CD4-positive, alpha-beta memory T cell (primary cell): ENCODE measurements at regions not wholly inside any gene's neighbourhood (a gene's known extent, or its start where the extent isn't known, plus 50 kb on each side); places are given as distances from the start of the nearest gene placed in this dataset.

Experiments
- CTCF ChIA-PET: fragments of 350-600 bp; sonication (Branson Sonifier 250); formaldehyde crosslinking; loops from one replicate; lab custom pipeline; 2021; ENCODE audit warnings: inconsistent platforms; ENCODE audit not compliant: partially characterized antibody; lab: Charles Lee
- POLR2A ChIA-PET: fragments of 350-600 bp; sonication (Branson Sonifier 250); formaldehyde crosslinking; loops from one replicate; lab custom pipeline; 2021; ENCODE audit not compliant: partially characterized antibody; lab: Charles Lee
- DNase-seq, 5 donors: peaks; one replicate each; pipeline versions ENCODE4 v3.0.0 to v3.0.0-alpha.2; 2020 to 2022; ENCODE audit warnings: mixed read lengths in 1 of 5
- H3K27ac ChIP-seq: one replicate; pipeline ENCODE4 v1.7.0; 2013; ENCODE audit warnings: low read depth, low read length
- H3K27me3 ChIP-seq: 2 replicates; pipeline ENCODE4 v1.7.0; 2013; ENCODE audit warnings: mild to moderate bottlenecking, low read length, moderate library complexity; ENCODE audit not compliant: insufficient read depth
- H3K36me3 ChIP-seq: 2 replicates; pipeline ENCODE4 v1.7.0; 2013; ENCODE audit warnings: mild to moderate bottlenecking, low read length, moderate library complexity; ENCODE audit not compliant: insufficient read depth
- H3K4me1 ChIP-seq: 2 replicates; pipeline ENCODE4 v1.7.0; 2013; ENCODE audit warnings: mild to moderate bottlenecking, low read length, moderate library complexity; ENCODE audit not compliant: insufficient read depth
- H3K4me3 ChIP-seq, 2 donors: one replicate each; pipeline ENCODE4 v1.7.0; 2013; ENCODE audit warnings: low read length in 2 of 2, mild to moderate bottlenecking in 1 of 2
- H3K9me3 ChIP-seq, 2 donors: one replicate each; pipeline ENCODE4 v1.7.0; 2013; ENCODE audit warnings: low read length in 2 of 2, control low read depth in 1 of 2; ENCODE audit not compliant: control insufficient read depth in 1 of 2
- H3K27ac Mint-ChIP-seq, 7 donors: one replicate each; pipeline ENCODE4 v1.8.0; 2020 to 2021; ENCODE audit warnings: mixed read lengths in 7 of 7, mild to moderate bottlenecking in 6 of 7, inconsistent platforms in 3 of 7, moderate library complexity in 3 of 7
- H3K27me3 Mint-ChIP-seq, 2 donors: one replicate each; pipeline ENCODE4 v1.8.0; 2020 to 2021; ENCODE audit warnings: mixed read lengths in 2 of 2
- H3K36me3 Mint-ChIP-seq, 2 donors: one replicate each; pipeline ENCODE4 v1.8.0; 2020 to 2021; ENCODE audit warnings: mixed read lengths in 2 of 2, inconsistent platforms in 1 of 2, mild to moderate bottlenecking in 1 of 2
- H3K4me1 Mint-ChIP-seq, 4 donors: one replicate each; pipeline ENCODE4 v1.8.0; 2020 to 2021; ENCODE audit warnings: mixed read lengths in 4 of 4, mild to moderate bottlenecking in 1 of 4
- H3K4me3 Mint-ChIP-seq, 8 donors: one replicate each; pipeline ENCODE4 v1.8.0; 2020 to 2021; ENCODE audit warnings: mixed read lengths in 8 of 8, mild to moderate bottlenecking in 7 of 8, moderate library complexity in 6 of 8, inconsistent platforms in 3 of 8
- H3K9me3 Mint-ChIP-seq, 8 donors: one replicate each; pipeline ENCODE4 v1.8.0; 2020 to 2021; ENCODE audit warnings: mixed read lengths in 8 of 8, mild to moderate bottlenecking in 5 of 8, inconsistent platforms in 3 of 8, moderate library complexity in 1 of 8
- intact Hi-C: fragments of 100-400 bp; cut with micrococcal nuclease; formaldehyde crosslinking; loops from one replicate; pipeline ENCODE4 v1.15.1; 2023

- peaks cover 9 to 17% of the 10 kb centered on the region in 2 donors for H3K27me3 Mint-ChIP-seq
- Histone ChIP-seq H3K27me3 (no peaks in the 10 kb centered on the region), H3K4me1 (no peaks in the 10 kb centered on the region), H3K9me3 (no peaks in the 10 kb centered on the region), H3K27ac (no peak overlapping the region), H3K4me3 (no peak overlapping the region), H3K36me3 (no peaks in the 10 kb centered on the region)
- H3K9me3 Mint-ChIP-seq = peaks cover 0 to 6% (median 1%) of the 10 kb centered on the region in 8 donors
- intact Hi-C loops = no loop called here
- POLR2A ChIA-PET = no interaction called here
- CTCF ChIA-PET = no interaction called here
- H3K36me3 Mint-ChIP-seq = no peaks in the 10 kb centered on the region
- H3K4me3 Mint-ChIP-seq = no peak overlapping the region
- DNase-seq = no peak
- no peaks in the 10 kb centered on the region for H3K4me1 Mint-ChIP-seq
- H3K27ac Mint-ChIP-seq = no peak overlapping the region
These were observed 165.8 kb upstream of the EEF1E1 start for GRCh38 chr6:8268156-8268555.

- Histone ChIP-seq H3K9me3 (no peaks in the 10 kb centered on the region), H3K4me3 (no peak overlapping the region), H3K4me1 (no peaks in the 10 kb centered on the region), H3K27ac (no peak overlapping the region), H3K36me3 (no peaks in the 10 kb centered on the region), H3K27me3 (no peaks in the 10 kb centered on the region)
- Mint-ChIP-seq H3K9me3 (peaks cover 0 to 2% (median 0%) of the 10 kb centered on the region in 8 donors), H3K4me1 (no peaks in the 10 kb centered on the region), H3K4me3 (no peak overlapping the region), H3K27me3 (peaks cover 1 to 6% of the 10 kb centered on the region in 2 donors), H3K27ac (no peak overlapping the region), H3K36me3 (no peaks in the 10 kb centered on the region)
- no peak for DNase-seq
- intact Hi-C loops = no loop called here
- ChIA-PET CTCF (no interaction called here), POLR2A (no interaction called here)
These were observed 158.3 kb upstream of the EEF1E1 start for GRCh38 chr6:8260610-8261009.

- Mint-ChIP-seq H3K4me1 (no peaks in the 10 kb centered on the region), H3K27me3 (peaks cover 1 to 12% of the 10 kb centered on the region in 2 donors), H3K9me3 (peaks cover 0 to 4% (median 0%) of the 10 kb centered on the region in 8 donors), H3K4me3 (no peak overlapping the region), H3K27ac (no peak overlapping the region), H3K36me3 (no peaks in the 10 kb centered on the region)
- intact Hi-C loops = no loop called here
- Histone ChIP-seq H3K36me3 (no peaks in the 10 kb centered on the region), H3K9me3 (no peaks in the 10 kb centered on the region), H3K4me3 (no peak overlapping the region), H3K27ac (no peak overlapping the region), H3K4me1 (no peaks in the 10 kb centered on the region), H3K27me3 (no peaks in the 10 kb centered on the region)
- CTCF ChIA-PET = no interaction called here
- POLR2A ChIA-PET = no interaction called here
- DNase-seq = no peak
These were observed 144.1 kb upstream of the EEF1E1 start for GRCh38 chr6:8246403-8246802.

- no peak overlapping the region for H3K27ac ChIP-seq
- no peak for DNase-seq
- Mint-ChIP-seq H3K36me3 (no peaks in the 10 kb centered on the region), H3K27me3 (peaks cover 1 to 8% of the 10 kb centered on the region in 2 donors), H3K27ac (no peak overlapping the region), H3K4me3 (no peak overlapping the region), H3K9me3 (peaks cover 0 to 3% (median 0%) of the 10 kb centered on the region in 8 donors), H3K4me1 (no peaks in the 10 kb centered on the region)
- POLR2A ChIA-PET = no interaction called here
- H3K4me3 ChIP-seq = no peak overlapping the region
- no peaks in the 10 kb centered on the region for H3K36me3 ChIP-seq
- no peaks in the 10 kb centered on the region for H3K9me3 ChIP-seq
- H3K4me1 ChIP-seq = no peaks in the 10 kb centered on the region
- intact Hi-C loops = no loop called here
- CTCF ChIA-PET = no interaction called here
- no peaks in the 10 kb centered on the region for H3K27me3 ChIP-seq
These were observed 143.4 kb upstream of the EEF1E1 start for GRCh38 chr6:8245726-8246125.

GRCh38 chr6:8243475-8243874 is 141.1 kb upstream of the EEF1E1 start:
- Histone ChIP-seq H3K27ac (no peak overlapping the region), H3K9me3 (no peaks in the 10 kb centered on the region), H3K4me1 (no peaks in the 10 kb centered on the region), H3K36me3 (no peaks in the 10 kb centered on the region), H3K27me3 (no peaks in the 10 kb centered on the region), H3K4me3 (no peak overlapping the region)
- peaks cover 1 to 4% of the 10 kb centered on the region in 2 donors for H3K27me3 Mint-ChIP-seq
- H3K9me3 Mint-ChIP-seq = no peaks in the 10 kb centered on the region
- no peak for DNase-seq
- POLR2A ChIA-PET = no interaction called here
- H3K27ac Mint-ChIP-seq = no peak overlapping the region
- CTCF ChIA-PET = no interaction called here
- H3K4me3 Mint-ChIP-seq = no peak overlapping the region
- no peaks in the 10 kb centered on the region for H3K36me3 Mint-ChIP-seq
- H3K4me1 Mint-ChIP-seq = no peaks in the 10 kb centered on the region
- intact Hi-C loops = no loop called here

GRCh38 chr6:8242885-8243284 is 140.5 kb upstream of the EEF1E1 start:
- Mint-ChIP-seq H3K36me3 (no peaks in the 10 kb centered on the region), H3K9me3 (no peaks in the 10 kb centered on the region), H3K27ac (no peak overlapping the region), H3K4me3 (no peak overlapping the region), H3K4me1 (no peaks in the 10 kb centered on the region), H3K27me3 (peaks cover under 1 to 2% of the 10 kb centered on the region in 2 donors)
- DNase-seq = no peak
- Histone ChIP-seq H3K4me1 (no peaks in the 10 kb centered on the region), H3K9me3 (no peaks in the 10 kb centered on the region), H3K27ac (no peak overlapping the region), H3K27me3 (no peaks in the 10 kb centered on the region), H3K36me3 (no peaks in the 10 kb centered on the region), H3K4me3 (no peak overlapping the region)
- intact Hi-C loops = no loop called here
- ChIA-PET POLR2A (no interaction called here), CTCF (no interaction called here)

GRCh38 chr6:8240301-8240700 is 138.0 kb upstream of the EEF1E1 start:
- DNase-seq = no peak
- ChIA-PET POLR2A (no interaction called here), CTCF (no interaction called here)
- Mint-ChIP-seq H3K4me1 (no peaks in the 10 kb centered on the region), H3K27ac (no peak overlapping the region), H3K9me3 (no peaks in the 10 kb centered on the region), H3K36me3 (no peaks in the 10 kb centered on the region), H3K4me3 (no peak overlapping the region), H3K27me3 (peaks cover 2 to 3% of the 10 kb centered on the region in 2 donors)
- intact Hi-C loops = no loop called here
- Histone ChIP-seq H3K27ac (no peak overlapping the region), H3K4me1 (no peaks in the 10 kb centered on the region), H3K36me3 (no peaks in the 10 kb centered on the region), H3K9me3 (no peaks in the 10 kb centered on the region), H3K27me3 (no peaks in the 10 kb centered on the region), H3K4me3 (no peak overlapping the region)
